Retina (tissue), 1 donor: ENCODE measurements at regions not wholly inside any gene's neighbourhood (a gene's known extent, or its start where the extent isn't known, plus 50 kb on each side); places are given as distances from the start of the nearest gene placed in this dataset.

Experiments used
- DNase-seq: peaks from one replicate; pipeline ENCODE4 v3.0.0-alpha.2; 2016

GRCh38 chr20:1786486-1786885, 108.7 kb upstream of the SIRPA start:
- no peak for DNase-seq

- no peak for DNase-seq
Observed at GRCh38 chr20:1784586-1784985, 110.6 kb upstream of the SIRPA start.

- no peak for DNase-seq
Observed at GRCh38 chr20:1783245-1783644, 112.0 kb upstream of the SIRPA start.

- DNase-seq, result no peak
Observed at GRCh38 chr20:1782181-1782580, 113.0 kb upstream of the SIRPA start.

GRCh38 chr20:1779567-1779966, 115.6 kb upstream of the SIRPA start:
- DNase-seq, result no peak

GRCh38 chr20:1778338-1778737, 116.9 kb upstream of the SIRPA start:
- DNase-seq, result no peak

GRCh38 chr20:1777476-1777820, 117.8 kb upstream of the SIRPA start:
- no peak for DNase-seq

GRCh38 chr20:1776681-1777475, 118.3 kb upstream of the SIRPA start:
- DNase-seq, result peak; percentile 94

GRCh38 chr20:1775117-1775516, 117.5 kb upstream of the SIRPG start:
- DNase-seq, result no peak

GRCh38 chr20:1774479-1774878, 116.9 kb upstream of the SIRPG start:
- DNase-seq, result no peak

- DNase-seq, result no peak
Observed at GRCh38 chr20:1773816-1774215, 116.2 kb upstream of the SIRPG start.

GRCh38 chr20:1769491-1769890, 111.9 kb upstream of the SIRPG start:
- DNase-seq, result no peak

- no peak for DNase-seq
Observed at GRCh38 chr20:1766731-1767130, 109.2 kb upstream of the SIRPG start.

GRCh38 chr20:1764136-1765033, 106.8 kb upstream of the SIRPG start:
- peak; percentile 82 for DNase-seq

- no peak for DNase-seq
Observed at GRCh38 chr20:1761598-1761997, 104.0 kb upstream of the SIRPG start.

GRCh38 chr20:1761116-1761515, 103.5 kb upstream of the SIRPG start:
- no peak for DNase-seq

- DNase-seq, result no peak
Observed at GRCh38 chr20:1758765-1759164, 101.2 kb upstream of the SIRPG start.

GRCh38 chr20:1757606-1758512, 100.3 kb upstream of the SIRPG start:
- no peak for DNase-seq

GRCh38 chr20:1757072-1757471, 99.5 kb upstream of the SIRPG start:
- no peak for DNase-seq

- no peak for DNase-seq
Observed at GRCh38 chr20:1754749-1755148, 97.2 kb upstream of the SIRPG start.

- no peak for DNase-seq
Observed at GRCh38 chr20:1754306-1754705, 96.7 kb upstream of the SIRPG start.

- no peak for DNase-seq
Observed at GRCh38 chr20:1752045-1752444, 94.5 kb upstream of the SIRPG start.

GRCh38 chr20:1748777-1749176, 91.2 kb upstream of the SIRPG start:
- DNase-seq, result no peak
